GM12872 (cell line): ENCODE measurements at regions not wholly inside any gene's neighbourhood (a gene's known extent, or its start where the extent isn't known, plus 50 kb on each side); places are given as distances from the start of the nearest gene placed in this dataset.

ENCODE experiments used
- CTCF ChIP-seq: IDR thresholded peaks from 3 replicates; pipeline ENCODE4 v1.5.1; 2011; ENCODE audit warnings: low read depth, mild to moderate bottlenecking, low read length, moderate library complexity; ENCODE audit not compliant: insufficient read depth

- TF ChIP-seq CTCF, result no peak
Observed at GRCh38 chr1:9179463-9180110, 50.7 kb upstream of the GPR157 start.

GRCh38 chr1:9180111-9180819 is 51.4 kb upstream of the GPR157 start:
- no peak for TF ChIP-seq CTCF

GRCh38 chr1:9181176-9181906 is 52.4 kb upstream of the GPR157 start:
- TF ChIP-seq CTCF, result peak; percentile 98

- TF ChIP-seq CTCF, result peak; percentile 41; the same call in 2 of the 3 replicates
Observed at GRCh38 chr1:9181990-9182783, 52.4 kb upstream of the H6PD start.

- TF ChIP-seq CTCF, result no peak
Observed at GRCh38 chr1:9182784-9183257, 51.8 kb upstream of the H6PD start.

GRCh38 chr1:9183441-9183840 is 51.1 kb upstream of the H6PD start:
- TF ChIP-seq CTCF, result no peak
